Caco-2 (cell line): ENCODE measurements at regions not wholly inside any gene's neighbourhood (a gene's known extent, or its start where the extent isn't known, plus 50 kb on each side); places are given as distances from the start of the nearest gene placed in this dataset.

ENCODE experiments used
- BruUV-seq: library from RNA; stranded (reverse); fragments of 400-500 nt; replicated peaks from 2 replicates; lab custom pipeline; 2021; lab: Mats Ljungman, UMichigan
- CTCF ChIA-PET: fragments of 300-600 bp; sonication (Branson Sonifier 250); formaldehyde crosslinking; loops from one replicate; lab custom pipeline; 2022; ENCODE audit warnings: antibody characterized with exemption; lab: Charles Lee
- POLR2A ChIA-PET: fragments of 300-600 bp; sonication (Branson Sonifier 250); formaldehyde crosslinking; loops from one replicate; lab custom pipeline; 2022; ENCODE audit warnings: antibody characterized with exemption; lab: Charles Lee
- DNase-seq, 2 experiments: peaks; one replicate each; pipeline versions ENCODE4 v3.0.0 to v3.0.0-alpha.2; 2020 to 2022
- H3K27me3 ChIP-seq: replicated peaks from 2 replicates; pipeline ENCODE4 v1.6.0; 2011; ENCODE audit warnings: low read length; ENCODE audit not compliant: control insufficient read depth, insufficient read depth
- H3K36me3 ChIP-seq: 2 replicates; pipeline ENCODE4 v1.5.1; 2011; ENCODE audit warnings: low read length; ENCODE audit not compliant: control insufficient read depth, insufficient read depth
- H3K4me1 ChIP-seq: fragments of 250-450 bp; sonication (Bioruptor Pico); 2 replicates; pipeline ENCODE4 v1.5.1; 2020; ENCODE audit warnings: mild to moderate bottlenecking
- H3K4me3 ChIP-seq: 2 replicates; pipeline ENCODE4 v1.5.1; 2011; ENCODE audit warnings: low read depth, mild to moderate bottlenecking, control low read depth, low read length
- H3K9me3 ChIP-seq: fragments of 250-450 bp; sonication (Bioruptor Pico); 2 replicates; pipeline ENCODE4 v1.5.1; 2020; ENCODE audit warnings: mild to moderate bottlenecking, moderate library complexity
- H3K27ac Mint-ChIP-seq: one replicate; pipeline ENCODE4 v1.8.0; 2022; ENCODE audit warnings: mixed read lengths; ENCODE audit not compliant: unreplicated experiment
- H3K27me3 Mint-ChIP-seq: one replicate; pipeline ENCODE4 v1.8.0; 2022; ENCODE audit warnings: mixed read lengths; ENCODE audit not compliant: insufficient read depth, unreplicated experiment
- H3K36me3 Mint-ChIP-seq: one replicate; pipeline ENCODE4 v1.8.0; 2022; ENCODE audit warnings: mild to moderate bottlenecking, mixed read lengths; ENCODE audit not compliant: insufficient read depth, unreplicated experiment
- H3K4me1 Mint-ChIP-seq: one replicate; pipeline ENCODE4 v1.8.0; 2022; ENCODE audit warnings: low read depth, mixed read lengths; ENCODE audit not compliant: unreplicated experiment
- H3K4me3 Mint-ChIP-seq: one replicate; pipeline ENCODE4 v1.8.0; 2022; ENCODE audit warnings: mild to moderate bottlenecking, moderate library complexity, mixed read lengths; ENCODE audit not compliant: unreplicated experiment
- H3K9me3 Mint-ChIP-seq: one replicate; pipeline ENCODE4 v1.8.0; 2022; ENCODE audit warnings: mixed read lengths; ENCODE audit not compliant: unreplicated experiment
- CTCF ChIP-seq, 2 experiments: fragments of 200-600 bp in 1 of 2; IDR thresholded peaks; 1 replicate in 1 of 2; 2 replicates in 1 of 2; pipeline versions ENCODE4 v1.5.1 to v1.8.0; 2011 to 2022; ENCODE audit warnings: antibody characterized with exemption in 1 of 2, control low read depth in 1 of 2, inconsistent platforms in 1 of 2, low read depth in 1 of 2, low read length in 1 of 2, mild to moderate bottlenecking in 1 of 2, moderate library complexity in 1 of 2; ENCODE audit not compliant: insufficient read depth in 1 of 2, severe bottlenecking in 1 of 2, unreplicated experiment in 1 of 2
- intact Hi-C: fragments of 100-400 bp; cut with micrococcal nuclease; formaldehyde crosslinking; loops from one replicate; pipeline ENCODE4 v1.10.0; 2022; ENCODE audit not compliant: unreplicated experiment

- Histone ChIP-seq H3K27me3 (no peaks in the 10 kb centered on the region), H3K9me3 (no peaks in the 10 kb centered on the region), H3K36me3 (no peaks in the 10 kb centered on the region), H3K4me1 (no peaks in the 10 kb centered on the region), H3K4me3 (no peak overlapping the region)
- intact Hi-C loops = no loop called here
- BruUV-seq = no TSS peak
- no peaks in the 10 kb centered on the region for H3K4me1 Mint-ChIP-seq
- CTCF ChIA-PET = no interaction called here
- POLR2A ChIA-PET = no interaction called here
- no peaks in the 10 kb centered on the region for H3K9me3 Mint-ChIP-seq
- no peaks in the 10 kb centered on the region for H3K27me3 Mint-ChIP-seq
- TF ChIP-seq CTCF (IDR thresholded peaks at IDR 0.05; ENCODE audit: insufficient read depth in 1 of 2, low read depth in 1 of 2, low read length in 1 of 2, severe bottlenecking in 1 of 2, unreplicated experiment in 1 of 2) = no peak
- no peak for DNase-seq
- H3K36me3 Mint-ChIP-seq = no peaks in the 10 kb centered on the region
- H3K27ac Mint-ChIP-seq = no peak overlapping the region
- no peak overlapping the region for H3K4me3 Mint-ChIP-seq
Measured at GRCh38 chr7:110609336-110609735, 481.6 kb upstream of the LRRN3 start.

GRCh38 chr7:110612680-110613079 is 478.2 kb upstream of the LRRN3 start:
- no peaks in the 10 kb centered on the region for H3K27me3 Mint-ChIP-seq
- H3K27ac Mint-ChIP-seq = no peak overlapping the region
- H3K4me3 ChIP-seq = no peak overlapping the region
- no peak for TF ChIP-seq CTCF (IDR thresholded peaks at IDR 0.05; ENCODE audit: insufficient read depth in 1 of 2, low read depth in 1 of 2, low read length in 1 of 2, severe bottlenecking in 1 of 2, unreplicated experiment in 1 of 2)
- BruUV-seq = no TSS peak
- H3K36me3 ChIP-seq = no peaks in the 10 kb centered on the region
- no peaks in the 10 kb centered on the region for H3K4me1 Mint-ChIP-seq
- no peaks in the 10 kb centered on the region for H3K9me3 Mint-ChIP-seq
- no peak overlapping the region for H3K4me3 Mint-ChIP-seq
- H3K4me1 ChIP-seq = no peaks in the 10 kb centered on the region
- no peaks in the 10 kb centered on the region for H3K27me3 ChIP-seq
- POLR2A ChIA-PET = no interaction called here
- no peak for DNase-seq
- CTCF ChIA-PET = no interaction called here
- H3K9me3 ChIP-seq = no peaks in the 10 kb centered on the region
- no peaks in the 10 kb centered on the region for H3K36me3 Mint-ChIP-seq
- intact Hi-C loops = no loop called here
